ENCODE measurements at regions not wholly inside any gene's neighbourhood (a gene's known extent, or its start where the extent isn't known, plus 50 kb on each side); places are given as distances from the start of the nearest gene placed in this dataset.

DNA sequence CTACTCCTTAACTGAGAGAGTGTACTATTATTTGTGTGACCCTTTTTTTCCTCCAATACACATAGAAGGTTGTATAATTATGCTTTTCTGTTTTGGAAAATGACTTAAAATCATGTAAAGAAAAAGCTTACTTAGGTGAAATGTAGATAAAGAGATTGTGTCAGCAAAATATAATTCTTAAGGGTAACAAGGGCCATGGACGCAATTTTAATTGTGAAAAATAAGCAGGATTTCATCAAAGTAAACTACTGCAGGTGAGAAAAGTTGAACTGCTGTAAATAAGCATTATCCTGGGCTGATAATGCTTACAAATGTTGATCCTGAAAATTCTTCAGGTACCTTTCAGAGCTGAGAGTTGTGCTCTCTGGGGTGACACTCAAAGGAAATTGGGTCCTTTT lies 141.5 kb downstream of the RPIA start:
- DNase-seq (ENCODE audit: low read depth, low spot score): no peak

GRCh38 chr2:88834376-88834775 lies 142.9 kb downstream of the RPIA start:
- DNase-seq (ENCODE audit: low read depth, low spot score): no peak

GRCh38 chr2:88834866-88835265 lies 143.4 kb downstream of the RPIA start:
- DNase-seq (ENCODE audit: low read depth, low spot score): no peak

DNA sequence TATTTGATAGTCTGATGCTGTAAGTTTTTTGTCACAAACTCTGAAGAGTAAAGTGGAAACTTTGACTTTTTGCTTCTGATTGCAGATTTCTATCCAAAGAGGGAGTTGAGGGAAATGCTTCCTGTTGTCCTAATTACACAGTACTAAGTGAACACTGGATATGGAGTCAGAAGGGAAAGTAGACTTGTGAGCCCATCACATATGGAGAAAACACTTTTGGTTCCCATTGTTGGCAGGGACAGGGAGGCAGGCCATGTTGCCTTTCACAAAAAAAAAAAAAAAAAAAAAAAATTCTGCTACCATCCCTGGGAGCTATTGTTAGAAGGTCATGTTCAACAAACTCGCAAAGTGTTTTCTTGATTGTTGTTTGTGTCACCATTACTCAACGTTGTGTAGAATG lies 144.3 kb downstream of the RPIA start:
- no peak for DNase-seq (ENCODE audit: low read depth, low spot score)

DNA sequence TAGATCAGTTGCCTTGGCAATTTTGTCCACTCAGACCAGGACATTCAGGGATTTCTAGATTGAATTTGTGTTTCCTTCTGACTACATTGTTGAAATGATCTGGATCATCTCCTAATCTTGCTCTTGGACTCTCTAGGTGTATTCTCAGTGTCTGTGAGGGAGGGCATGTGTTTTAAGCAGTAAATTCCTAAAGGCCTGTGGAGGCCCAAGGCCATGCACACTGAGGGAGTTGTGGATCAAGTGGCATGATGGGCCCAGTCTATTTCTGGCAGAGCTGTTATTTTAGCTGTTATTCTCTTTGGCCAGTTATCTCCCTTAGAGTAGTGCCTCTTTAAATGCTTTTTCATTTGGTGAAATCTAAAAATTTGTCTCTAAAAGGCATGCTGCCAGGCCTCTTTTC lies 144.9 kb downstream of the RPIA start:
- DNase-seq (ENCODE audit: low read depth, low spot score): no peak

DNA sequence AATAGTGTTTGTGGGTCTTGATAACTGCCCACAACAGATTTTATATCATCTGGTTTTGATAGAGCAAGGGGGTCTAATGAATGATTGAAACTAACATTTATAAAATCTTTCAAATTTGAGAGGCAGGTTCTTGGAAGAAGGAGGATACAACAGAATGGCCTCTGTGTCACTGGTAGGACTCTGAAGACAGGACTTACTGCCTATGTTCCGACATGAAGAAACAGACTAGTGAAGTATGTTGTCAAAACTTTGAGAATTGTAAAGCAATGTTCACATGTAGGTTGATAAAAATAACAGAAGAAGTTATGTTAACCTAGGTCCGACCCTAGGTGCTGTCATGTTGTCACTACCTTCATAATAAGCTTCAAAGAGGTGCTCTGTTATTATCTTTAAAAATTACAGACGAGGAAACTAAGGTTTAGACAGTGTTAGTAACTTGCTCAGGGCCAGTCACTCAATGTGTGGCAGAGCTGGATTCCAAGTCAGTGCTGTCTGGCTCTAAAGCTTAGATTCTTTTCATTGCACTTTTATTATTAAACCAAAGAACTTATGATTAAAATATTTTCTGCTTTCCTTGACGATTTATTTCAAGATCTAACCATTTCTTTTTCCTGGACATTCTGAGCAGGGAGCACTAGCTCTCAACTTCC lies 146.2 kb downstream of the RPIA start:
- DNase-seq (ENCODE audit: low read depth, low spot score): no peak

- no peak for DNase-seq (ENCODE audit: low read depth, low spot score)
Observed at GRCh38 chr2:88838165-88838635, 146.7 kb downstream of the RPIA start.

DNA sequence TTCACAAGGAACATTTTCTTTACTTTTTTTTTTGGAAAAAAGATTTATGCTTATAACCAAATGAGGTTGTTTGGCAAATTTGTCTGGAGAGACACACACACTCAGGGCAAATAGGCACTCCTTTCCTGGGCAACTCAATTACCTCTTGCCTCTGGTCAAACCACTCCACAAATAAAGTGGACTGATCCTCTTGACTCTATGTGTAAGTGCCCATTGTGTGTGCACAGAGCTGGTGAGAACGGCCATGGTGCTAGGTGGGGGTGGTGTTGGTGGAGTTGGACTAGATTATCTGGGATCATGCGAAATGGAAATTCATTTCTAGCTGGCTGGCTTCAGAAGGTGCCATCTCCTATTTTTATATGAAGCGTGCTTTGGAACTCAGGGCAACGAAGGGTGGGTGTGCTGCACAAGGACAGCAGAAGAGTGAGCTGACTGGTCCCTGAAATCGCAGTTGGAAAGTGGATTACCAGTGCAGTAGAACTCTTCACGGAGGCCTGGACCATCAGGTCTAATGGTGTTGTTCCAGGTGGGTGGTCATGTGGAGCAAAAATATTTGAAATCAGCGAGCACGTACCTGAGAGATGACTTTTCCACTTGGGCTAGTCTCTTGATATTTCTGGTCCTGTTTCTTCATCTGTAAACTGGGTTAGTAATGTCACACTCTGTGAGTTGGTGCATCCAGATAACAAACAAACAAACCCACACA lies 149.9 kb downstream of the RPIA start:
- no peak for DNase-seq (ENCODE audit: low read depth, low spot score)

GRCh38 chr2:88842656-88843460 lies 151.4 kb downstream of the RPIA start:
- no peak for DNase-seq (ENCODE audit: low read depth, low spot score)

- DNase-seq (ENCODE audit: low read depth, low spot score): no peak
Observed at GRCh38 chr2:88843651-88844050, 152.2 kb downstream of the RPIA start.

- DNase-seq (ENCODE audit: low read depth, low spot score): no peak
Observed at GRCh38 chr2:88844960-88845359, 153.5 kb downstream of the RPIA start.

- DNase-seq (ENCODE audit: low read depth, low spot score): no peak
Observed at GRCh38 chr2:88845772-88846661, 154.5 kb downstream of the RPIA start.

- no peak for DNase-seq (ENCODE audit: low read depth, low spot score)
Observed at GRCh38 chr2:88852753-88853402, 161.4 kb downstream of the RPIA start.

GRCh38 chr2:88853403-88853790 lies 161.9 kb downstream of the RPIA start:
- DNase-seq (ENCODE audit: low read depth, low spot score): no peak

DNA sequence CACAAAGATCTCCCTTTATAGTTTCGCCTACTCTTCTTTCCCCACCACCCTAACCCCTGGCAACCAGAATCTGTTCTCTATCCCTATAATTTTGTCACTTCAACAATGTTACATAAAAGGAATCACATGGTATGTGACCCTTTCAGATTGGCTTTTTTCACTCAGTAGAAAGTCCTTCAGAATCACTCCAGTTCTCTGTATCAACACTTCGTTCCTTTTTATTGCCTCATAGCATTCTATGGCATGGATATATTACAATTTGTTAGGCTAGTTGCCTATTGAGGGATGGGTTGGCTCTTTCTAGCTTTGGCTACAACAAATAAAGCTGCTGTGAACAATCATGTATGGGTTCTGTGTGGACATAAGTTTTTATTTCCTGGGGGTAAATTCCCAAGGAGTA lies 163.1 kb downstream of the RPIA start:
- DNase-seq (ENCODE audit: low read depth, low spot score): no peak

GRCh38 chr2:88855620-88856408 lies 164.3 kb downstream of the RPIA start:
- no peak for DNase-seq (ENCODE audit: low read depth, low spot score)

- no peak for DNase-seq (ENCODE audit: low read depth, low spot score)
Observed at GRCh38 chr2:88856409-88857135, 165.1 kb downstream of the RPIA start.

- no peak for DNase-seq (ENCODE audit: low read depth, low spot score)
Observed at GRCh38 chr2:88857274-88857741, 165.8 kb downstream of the RPIA start.

GRCh38 chr2:88857951-88858411 lies 166.5 kb downstream of the RPIA start:
- DNase-seq (ENCODE audit: low read depth, low spot score): peak; percentile 95
